ENCODE measurements at regions not wholly inside any gene's neighbourhood (a gene's known extent, or its start where the extent isn't known, plus 50 kb on each side); places are given as distances from the start of the nearest gene placed in this dataset.
"Not testable (repeated sequence)": the region's sequence is repeated elsewhere in the genome, so short reads cannot be mapped to it uniquely, and the experiment has no call there.

DNA sequence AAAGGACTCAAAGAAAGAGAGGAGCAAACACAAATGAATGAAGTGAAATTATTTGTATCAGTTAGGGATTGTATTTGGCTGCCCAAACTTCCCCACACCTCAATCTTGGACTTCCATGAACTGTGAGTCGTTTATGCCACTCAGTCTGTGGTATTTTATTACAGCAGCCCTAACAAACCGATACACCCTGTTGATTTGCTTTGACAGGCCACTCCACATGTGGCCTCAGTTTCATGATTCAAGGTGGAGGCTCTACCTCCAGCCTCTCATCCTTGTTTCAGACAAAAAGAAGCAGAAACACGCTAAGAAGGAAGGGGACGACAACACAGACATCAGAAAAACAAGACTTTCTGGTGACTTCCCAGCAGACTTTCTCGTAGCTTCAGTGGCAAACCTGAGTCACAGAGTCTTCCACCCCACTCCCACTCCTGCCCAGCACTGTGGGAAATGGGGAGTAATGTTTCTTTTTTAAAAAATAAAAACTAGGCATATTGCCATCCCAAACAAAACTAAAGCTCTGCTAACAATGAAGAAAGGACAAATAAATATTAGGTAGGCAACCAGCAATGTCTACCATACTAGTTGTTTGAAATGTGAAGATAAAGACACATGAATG, 52.2 kb upstream of the ABCA1 start:
- DNase-seq: no peak

DNA sequence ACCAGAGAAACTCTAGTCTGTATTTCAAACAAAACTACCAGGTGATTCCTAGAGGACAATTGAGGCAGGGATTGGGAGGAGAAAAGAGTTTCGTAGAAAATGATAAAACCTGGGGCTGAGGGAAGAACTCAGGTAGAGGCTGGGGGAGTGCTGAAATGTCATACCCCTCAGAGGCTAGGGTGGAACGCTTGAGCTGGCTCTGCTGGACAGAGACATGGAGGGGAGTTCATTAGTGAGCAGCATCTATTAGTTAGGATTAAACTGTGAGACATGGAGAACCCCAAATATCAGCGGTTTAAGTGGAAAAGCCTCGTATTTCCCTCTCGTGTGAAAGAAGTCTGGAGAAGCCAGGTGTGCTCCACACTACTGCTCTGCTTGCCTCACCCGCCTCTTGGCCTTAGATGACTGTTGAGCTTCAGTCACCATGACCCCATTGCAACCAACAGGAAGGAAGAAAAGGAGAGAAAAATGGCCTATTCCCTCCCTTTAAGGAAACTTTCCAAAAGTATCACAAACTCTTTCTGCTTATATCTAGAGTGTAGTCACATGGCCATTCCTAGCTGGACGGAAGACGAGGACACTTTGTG, 53.7 kb upstream of the ABCA1 start:
- no peak for DNase-seq

DNA sequence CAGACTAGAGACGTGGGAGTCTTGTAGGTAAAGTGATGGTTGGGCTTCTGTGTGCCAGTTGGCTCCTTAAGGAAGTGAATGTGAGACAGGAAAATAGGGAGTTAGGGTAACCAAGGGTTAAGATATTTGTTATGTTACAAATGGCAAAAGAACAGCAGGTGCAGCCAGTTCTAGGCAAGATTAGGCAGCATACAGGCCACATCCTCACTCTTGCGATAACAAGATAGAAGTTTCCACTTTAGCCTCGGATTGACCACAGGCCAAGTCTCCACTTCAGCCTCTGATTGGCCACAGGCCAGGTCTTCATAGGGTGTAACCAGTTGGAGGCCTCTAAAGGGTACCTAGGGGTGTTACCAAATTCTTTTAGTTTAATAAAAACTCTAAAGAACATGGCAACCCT, 54.6 kb upstream of the ABCA1 start:
- DNase-seq: no peak

GRCh38 chr9:104983491-104983890, 55.5 kb upstream of the ABCA1 start:
- DNase-seq: no peak

GRCh38 chr9:104984121-104984520, 56.2 kb upstream of the ABCA1 start:
- DNase-seq: no peak

DNA sequence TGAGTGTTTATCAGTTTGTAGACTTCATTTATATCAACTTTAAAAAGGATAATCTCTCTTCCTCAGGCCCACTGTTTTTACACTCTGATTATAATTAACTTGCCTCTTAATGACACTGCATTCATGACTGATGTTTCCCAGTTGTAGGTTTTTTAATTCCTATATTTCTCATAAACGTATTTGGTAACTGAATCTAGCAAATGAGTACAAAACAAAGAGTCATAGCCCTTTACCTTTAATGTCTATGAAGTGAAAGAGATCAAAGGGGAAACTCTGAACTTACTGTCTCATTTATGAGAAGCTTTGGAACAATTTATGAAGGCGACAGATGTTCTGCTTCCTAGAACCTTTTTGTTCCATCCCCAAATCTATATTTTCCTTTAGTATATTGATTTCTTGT, 56.6 kb upstream of the ABCA1 start:
- no peak for DNase-seq

DNA sequence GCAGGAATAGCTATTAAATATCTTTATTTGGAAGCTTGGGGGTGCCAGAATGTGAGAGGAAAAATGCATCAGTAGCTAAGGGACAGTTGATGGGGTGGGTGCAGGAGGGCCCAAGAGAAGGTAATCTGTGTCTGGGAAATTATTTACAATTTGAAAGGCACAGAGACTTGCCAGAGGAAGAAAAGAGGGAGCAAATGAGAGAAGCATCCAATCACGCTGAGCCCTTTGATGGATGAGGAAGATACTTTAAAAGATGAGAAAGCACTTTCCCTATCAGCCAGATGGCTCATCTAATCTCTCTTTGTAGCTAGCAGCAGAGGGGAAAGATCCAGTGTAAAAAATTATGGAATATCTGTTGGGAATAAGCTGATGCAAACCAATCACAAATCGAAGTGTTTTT, 57.0 kb upstream of the ABCA1 start:
- DNase-seq: no peak

- DNase-seq: no peak
Measured at GRCh38 chr9:104986096-104986495, 58.1 kb upstream of the ABCA1 start.

- DNase-seq: no peak
Measured at GRCh38 chr9:104987743-104988142, 59.8 kb upstream of the ABCA1 start.

- DNase-seq: no peak
Measured at GRCh38 chr9:104988539-104988938, 60.6 kb upstream of the ABCA1 start.

- peak; percentile 85 to 88 for DNase-seq
Measured at GRCh38 chr9:104991144-104991953, 63.4 kb upstream of the ABCA1 start.

- DNase-seq: no peak
Measured at GRCh38 chr9:104992659-104993058, 64.7 kb upstream of the ABCA1 start.

- no peak for DNase-seq
Measured at GRCh38 chr9:104993291-104993963, 65.5 kb upstream of the ABCA1 start.

DNA sequence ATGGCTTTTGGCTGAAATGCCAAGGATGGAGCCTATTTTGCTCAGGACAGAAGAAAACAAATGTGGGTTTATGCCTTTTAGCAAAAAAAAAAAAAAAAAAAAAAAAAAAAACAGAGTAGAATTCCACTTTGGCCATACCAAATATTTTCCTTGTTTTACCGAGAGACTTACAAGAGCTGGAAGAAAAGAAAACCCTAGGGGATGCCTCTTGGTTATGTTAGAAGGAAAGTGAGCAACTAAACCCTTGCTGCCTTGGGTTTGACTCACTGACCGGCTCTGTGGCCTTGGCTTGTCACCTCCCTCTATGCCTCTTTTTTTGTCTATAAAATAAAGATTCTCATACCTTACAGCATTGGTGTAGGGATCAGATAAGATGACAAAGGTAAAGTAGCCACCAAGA, 69.6 kb upstream of the ABCA1 start:
- DNase-seq: no peak

DNA sequence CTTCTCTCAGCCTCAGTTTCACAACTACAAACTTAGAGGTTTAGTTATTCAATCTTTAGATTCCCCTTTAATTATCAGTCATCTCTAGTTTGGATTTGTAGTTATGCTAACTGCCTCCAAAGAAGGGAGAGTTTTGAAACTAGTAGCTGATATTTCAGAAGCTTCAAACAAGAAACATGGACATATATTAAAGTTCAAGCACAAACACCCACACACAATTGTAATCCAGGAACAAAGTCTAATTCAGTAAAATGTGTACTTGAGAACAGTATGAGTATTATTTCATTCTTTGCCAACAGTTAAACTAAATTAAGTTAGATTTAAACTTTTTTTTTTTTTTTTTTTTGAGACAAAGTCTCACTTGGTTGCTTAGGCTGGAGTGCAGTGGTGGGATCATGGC, 71.2 kb upstream of the ABCA1 start:
- DNase-seq: no peak

DNA sequence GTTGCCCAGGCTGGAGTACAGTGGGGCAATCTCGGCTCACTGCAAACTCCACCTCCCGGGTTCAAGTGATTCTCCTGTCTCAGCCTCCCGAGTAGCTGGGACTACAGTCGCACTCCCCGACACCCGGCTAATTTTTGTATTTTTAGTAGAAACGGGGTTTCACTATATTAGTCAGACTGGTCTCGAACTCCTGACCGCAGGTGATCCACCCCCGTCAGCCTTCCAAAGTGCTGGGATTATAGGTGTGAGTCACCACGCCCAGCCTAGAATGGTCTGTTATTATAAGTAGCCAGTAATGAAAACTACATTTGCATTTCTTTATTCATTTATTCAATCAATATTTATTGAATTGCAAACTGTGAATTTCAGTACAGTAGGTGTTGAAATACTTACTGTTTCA, 72.6 kb upstream of the ABCA1 start:
- not testable (repeated sequence) for DNase-seq

- DNase-seq: no peak
Measured at GRCh38 chr9:105004466-105005090, 76.6 kb upstream of the ABCA1 start.

GRCh38 chr9:105005186-105005585, 77.2 kb upstream of the ABCA1 start:
- no peak for DNase-seq

DNA sequence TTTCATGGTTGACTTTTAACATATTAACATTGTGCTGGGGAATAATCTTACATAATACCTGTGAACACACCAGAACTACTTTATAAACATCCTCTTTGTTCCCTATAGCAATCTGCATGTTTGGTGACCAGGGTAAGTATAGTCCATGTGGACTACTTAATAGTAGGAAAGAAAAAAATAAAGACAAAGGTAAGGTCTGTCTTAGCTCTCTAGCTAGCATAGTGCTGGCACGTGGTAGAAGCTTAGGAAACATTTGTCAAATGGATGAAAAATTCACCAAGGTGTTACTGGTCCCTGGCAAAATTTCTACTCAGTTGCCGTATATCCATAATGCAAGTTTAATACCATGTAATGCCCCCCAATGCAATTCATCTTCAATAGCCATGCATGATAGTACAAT, 78.6 kb upstream of the ABCA1 start:
- no peak for DNase-seq

DNA sequence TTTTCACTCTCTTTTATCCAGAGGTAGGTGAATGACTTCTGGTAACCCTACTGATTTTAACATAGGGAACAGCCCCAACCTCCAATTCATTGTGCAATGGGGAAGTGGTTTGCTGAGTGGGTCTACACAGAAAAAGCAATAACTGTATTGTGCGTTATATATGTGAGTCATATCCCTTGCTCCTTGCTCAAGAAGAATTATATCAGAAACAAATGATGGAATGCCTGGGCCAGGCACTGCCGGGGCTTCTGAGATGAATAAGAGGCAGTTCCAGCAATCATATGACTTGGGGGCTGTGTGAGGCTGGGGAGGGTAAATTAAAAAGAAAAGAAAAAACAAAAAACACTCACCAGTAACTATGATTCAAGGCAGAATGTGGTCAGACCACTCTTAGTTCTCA, 79.2 kb upstream of the ABCA1 start:
- peak in 1 of 2 experiments; percentile 39 for DNase-seq

- DNase-seq: not testable (repeated sequence)
Measured at GRCh38 chr9:105010089-105010488, 82.1 kb upstream of the ABCA1 start.

- DNase-seq: no peak
Measured at GRCh38 chr9:105021917-105022316, 94.0 kb upstream of the ABCA1 start.

- not testable (repeated sequence) for DNase-seq
Measured at GRCh38 chr9:105022545-105022944, 94.6 kb upstream of the ABCA1 start.

All from activated T-cell treated with anti-CD3 and anti-CD28 coated beads, Interleukin-2, amount 50 U/mL, for 48 hours (primary cell).